DMS79 (cell line): ENCODE measurements at regions not wholly inside any gene's neighbourhood (a gene's known extent, or its start where the extent isn't known, plus 50 kb on each side); places are given as distances from the start of the nearest gene placed in this dataset.

Experiments
- DNase-seq: peaks from one replicate; lab custom pipeline; 2025; lab: John Stamatoyannopoulos, UW

DNA sequence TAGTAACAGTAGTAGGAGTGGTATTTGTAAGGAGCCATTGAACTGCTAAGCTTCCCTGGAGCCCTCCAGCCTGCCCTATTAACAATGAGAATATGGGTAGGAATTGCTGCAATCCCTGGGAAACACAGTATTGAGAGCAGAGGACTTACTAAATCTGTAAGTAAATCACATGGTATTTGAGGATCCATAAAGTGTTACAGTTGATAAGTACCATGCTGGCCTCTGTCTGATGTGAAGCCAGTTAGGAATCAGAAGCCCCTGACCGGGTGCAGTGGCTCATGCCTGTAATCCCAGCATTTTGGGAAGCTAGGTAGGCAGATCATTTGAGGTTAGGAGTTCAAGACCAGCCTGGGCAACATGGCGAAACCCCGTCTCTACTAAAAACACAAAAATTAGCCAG lies 224.6 kb downstream of the C1D start:
- no peak for DNase-seq

DNA sequence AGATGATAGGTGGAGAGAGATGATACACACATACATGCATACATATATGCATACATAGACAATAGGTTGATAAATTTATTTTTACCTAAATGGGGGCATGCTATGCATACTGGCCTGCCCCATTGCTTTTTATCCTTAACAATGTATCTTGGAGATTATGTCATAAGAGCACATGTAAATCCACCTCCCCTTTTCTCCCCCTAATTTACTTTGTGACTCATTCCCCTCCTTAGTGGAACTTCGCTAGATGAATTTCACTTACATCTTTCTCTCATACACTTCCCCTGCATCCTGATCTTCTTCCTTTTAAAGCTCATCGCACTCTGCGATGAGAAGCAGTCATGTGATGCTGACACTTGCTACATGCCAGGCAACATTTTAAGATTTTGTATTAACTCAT lies 223.6 kb downstream of the C1D start:
- DNase-seq, result no peak

DNA sequence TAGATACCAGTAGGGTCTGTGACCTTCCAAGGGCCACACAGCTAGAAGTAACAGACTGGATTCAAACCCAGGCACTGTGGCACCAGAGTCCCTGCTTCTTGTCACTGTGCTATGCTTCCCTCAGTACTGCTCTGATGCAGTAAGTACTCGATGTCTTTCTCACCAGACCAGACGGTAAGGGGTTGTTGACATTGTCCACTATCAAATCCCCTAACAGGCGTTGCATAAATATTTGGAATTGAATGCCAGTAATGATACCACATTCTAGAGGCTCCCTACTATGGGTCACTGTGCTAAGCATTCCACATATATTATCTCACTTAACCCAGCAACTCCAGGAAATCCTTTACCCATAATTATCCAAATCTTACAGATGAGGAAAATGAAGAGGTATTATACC lies 223.1 kb downstream of the C1D start:
- DNase-seq, result no peak

DNA sequence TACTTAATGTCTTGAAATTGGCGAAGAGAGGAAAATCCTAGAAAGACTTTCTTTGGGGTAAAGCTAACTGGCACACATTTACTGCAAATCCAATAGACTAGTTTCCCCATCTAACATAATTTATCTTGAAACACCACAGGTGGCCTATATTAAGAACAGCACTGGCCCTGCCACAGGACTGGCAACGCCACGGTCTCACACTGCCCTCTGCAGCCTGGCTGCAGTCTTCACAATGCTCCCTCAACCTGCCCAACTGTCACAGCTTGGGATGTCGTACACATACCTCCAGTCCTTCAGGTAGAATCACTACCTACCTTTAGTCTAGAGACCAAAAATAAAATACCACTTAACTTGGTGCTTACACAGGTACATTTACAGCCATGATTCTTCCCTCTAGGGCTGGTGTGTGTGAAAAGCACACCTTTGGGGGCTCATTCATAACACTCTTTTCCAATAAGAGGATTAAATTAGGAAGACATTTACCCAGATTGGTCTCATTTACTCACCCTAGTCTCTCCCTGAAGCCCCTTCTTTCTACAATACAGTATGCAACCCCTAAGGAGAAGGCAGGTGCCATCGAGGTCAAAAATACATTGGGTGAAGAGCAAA lies 222.2 kb downstream of the C1D start:
- no peak for DNase-seq

DNA sequence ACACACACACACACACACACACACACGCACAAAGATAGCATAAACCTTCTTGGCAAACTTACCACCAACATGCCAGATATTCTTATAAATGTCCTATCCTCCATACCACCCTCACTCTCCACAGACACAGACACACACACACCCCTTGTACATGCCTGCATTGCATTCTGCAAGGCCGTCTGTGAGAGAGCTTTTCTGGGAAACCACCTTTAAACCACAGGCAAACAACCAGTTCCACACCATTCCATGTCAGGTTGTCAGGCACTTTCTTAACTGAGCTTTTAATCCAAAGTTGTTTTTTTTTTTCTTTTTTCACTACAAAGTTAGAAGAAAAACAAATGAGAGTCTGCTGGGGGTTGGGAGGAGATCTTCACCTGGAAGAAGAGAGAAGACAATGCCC lies 221.1 kb downstream of the C1D start:
- DNase-seq, result no peak

DNA sequence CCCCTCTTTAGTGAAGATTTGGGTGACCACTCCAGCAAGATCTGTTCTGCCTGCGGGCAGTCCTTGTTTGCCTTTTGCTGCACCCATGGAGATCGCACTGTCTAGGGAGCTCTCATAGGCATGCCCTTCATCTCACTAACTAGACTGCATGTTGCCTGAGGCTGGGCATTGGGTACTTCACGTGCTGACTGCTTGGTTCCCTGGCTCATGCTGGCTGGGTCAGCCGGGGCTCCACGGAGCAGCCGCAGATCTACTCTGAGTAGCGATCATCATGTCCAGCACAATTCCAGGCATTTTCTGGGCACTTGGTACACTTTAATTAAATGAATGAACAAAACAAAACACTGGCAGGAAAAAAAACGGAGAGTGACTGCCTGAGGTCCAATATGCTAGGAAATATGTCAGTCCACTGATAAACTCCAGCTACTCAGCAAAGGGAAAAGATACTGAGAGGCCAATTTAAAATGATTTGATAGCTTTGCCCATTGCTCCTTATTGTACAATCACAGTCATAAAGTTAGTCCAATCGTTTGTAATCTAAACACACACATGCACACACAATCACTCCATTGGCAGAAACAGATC lies 220.3 kb downstream of the C1D start:
- DNase-seq, result no peak

DNA sequence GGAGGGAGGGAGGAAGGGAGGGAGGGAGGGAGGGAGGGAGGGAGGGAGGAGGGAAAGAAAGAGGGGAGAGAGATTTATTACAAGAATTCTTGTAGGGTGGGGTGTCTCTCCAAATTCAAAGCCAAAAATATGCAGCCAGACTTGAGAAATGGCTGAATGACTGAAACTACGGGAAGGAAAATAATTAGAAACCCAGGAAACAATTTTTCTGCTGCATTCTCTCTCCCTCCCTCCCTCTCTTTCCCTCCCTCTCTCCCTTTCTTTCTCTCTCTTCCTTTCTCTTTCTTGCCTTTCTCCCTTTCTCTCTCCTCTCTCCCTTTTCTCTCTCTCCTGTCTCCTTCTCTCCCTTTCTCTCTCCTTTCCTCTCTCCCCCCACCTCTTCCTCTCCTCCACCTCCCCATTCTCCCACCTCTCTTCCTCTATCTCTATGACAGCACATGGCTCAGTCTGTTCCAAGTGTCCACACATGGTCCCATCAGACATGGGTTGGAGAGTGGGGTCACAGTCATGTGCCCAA lies 218.7 kb downstream of the C1D start:
- DNase-seq, result no peak

DNA sequence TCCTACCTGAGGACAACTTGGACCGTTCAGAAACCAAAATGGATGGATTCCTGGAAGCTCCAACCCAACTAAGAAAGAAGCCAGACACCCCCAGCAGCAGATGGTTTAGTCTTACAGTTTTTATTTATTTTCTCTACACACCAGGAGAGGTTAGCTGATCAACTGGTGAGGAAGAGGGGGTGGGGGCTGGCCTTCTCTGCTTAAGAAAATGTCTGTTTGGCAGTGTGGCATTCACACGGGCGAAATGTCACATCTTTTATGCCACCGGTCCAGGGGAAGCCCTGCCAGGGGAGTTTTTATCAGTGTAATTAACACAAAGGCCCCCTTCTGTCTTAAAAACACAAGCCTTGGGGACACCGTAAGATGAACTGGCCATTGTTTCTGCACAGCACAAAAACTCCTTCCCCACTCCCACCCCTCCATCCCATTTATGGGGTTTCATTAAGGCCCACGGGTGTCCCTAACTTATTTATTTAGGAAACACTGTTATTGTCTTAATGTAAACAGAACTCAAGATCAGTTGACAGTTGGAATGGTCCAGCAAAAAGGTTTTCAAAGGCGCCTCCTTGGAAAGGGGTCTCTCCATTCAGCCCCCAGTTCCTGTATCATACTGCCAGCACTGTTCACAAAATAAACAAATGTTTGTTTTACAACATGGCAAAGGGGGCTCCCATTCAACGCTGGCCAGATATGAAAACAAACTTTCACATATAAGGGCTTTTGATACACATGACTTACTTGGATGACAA lies 217.0 kb downstream of the C1D start:
- no peak for DNase-seq

DNA sequence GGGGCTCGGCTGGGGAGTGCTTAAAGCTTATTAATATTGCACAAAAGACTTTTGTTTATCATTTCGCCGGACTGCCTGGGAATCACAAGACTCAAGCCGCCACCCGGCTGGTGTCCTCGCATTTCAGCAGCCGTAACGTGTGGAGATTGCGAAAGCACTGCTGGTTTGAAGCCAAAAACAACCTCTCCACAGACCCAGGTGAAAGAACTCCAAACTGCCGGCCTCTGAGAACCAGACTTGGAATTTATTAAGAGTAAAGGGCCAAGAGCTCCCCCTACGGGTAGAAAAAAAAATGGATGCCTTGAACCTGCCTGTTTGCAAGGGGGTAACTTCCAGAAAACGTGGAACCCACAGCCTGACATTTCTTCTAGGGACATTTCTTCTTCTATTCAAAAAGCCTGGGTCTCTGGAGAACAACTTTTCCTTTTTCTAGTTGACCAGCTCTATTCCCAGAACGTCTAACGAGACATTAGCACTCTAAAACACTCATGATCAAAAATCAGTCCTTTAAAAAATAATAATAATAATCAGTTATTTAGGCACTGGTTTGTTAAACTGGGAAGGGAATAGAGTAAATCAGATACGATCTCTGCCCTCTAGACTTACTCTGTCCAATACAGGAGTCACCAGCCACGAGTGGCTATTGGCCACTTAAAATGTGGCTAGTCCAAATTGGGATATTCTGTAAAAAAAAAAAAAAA lies 216.3 kb downstream of the C1D start:
- DNase-seq, result peak; percentile 98

DNA sequence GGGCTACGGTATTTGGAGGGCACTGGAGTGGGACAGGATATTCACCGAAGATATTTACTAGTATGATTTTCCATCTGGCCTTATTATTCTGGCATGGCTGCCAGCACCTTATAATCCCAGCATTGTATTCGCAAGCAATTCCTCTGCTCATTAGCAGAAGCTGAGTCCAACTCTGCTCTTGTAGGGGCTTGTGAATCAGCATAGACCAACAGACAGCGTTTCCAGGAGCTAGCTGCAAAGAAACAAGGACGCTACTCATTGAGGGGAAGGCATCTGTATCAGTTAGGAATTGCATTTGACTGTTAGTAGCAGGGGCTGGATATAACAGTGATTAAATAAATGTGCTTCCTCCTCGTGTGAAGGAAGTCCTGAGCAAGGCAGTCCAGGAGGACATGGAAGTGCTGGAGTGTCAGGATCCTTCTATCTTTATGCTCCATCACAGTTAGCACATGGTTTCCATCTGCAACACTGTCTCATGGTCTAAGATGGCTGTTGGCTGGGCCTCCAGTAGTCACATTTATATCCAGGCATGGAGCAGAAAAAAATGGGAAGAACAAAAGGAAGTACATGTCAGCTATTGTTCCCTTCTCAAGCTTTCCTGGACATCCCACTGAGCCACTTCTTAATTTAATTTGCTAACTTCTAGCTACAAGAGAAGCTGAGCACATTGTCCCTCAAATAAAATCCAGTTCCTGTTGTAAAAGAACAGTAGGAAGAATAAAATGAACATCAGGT lies 214.1 kb downstream of the C1D start:
- DNase-seq, result no peak

DNA sequence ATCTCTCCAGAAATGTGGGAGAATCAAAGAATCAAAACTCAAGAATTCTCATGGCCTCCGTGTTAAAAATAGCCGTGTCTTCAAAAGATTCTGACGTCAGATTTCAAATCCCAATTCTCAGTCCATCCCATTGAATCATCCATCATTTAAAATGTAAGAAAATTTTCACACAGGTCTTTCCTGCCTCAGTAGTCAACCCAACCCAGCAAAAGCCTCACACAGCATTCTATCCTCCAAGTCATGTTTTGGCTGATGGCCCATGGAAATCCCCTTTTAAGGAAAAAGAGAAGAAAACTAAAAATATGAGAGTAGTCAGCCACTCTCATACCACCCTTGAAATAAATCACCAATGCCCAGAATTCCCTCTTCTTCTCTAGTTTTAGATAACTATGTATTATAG lies 211.8 kb downstream of the C1D start:
- no peak for DNase-seq

DNA sequence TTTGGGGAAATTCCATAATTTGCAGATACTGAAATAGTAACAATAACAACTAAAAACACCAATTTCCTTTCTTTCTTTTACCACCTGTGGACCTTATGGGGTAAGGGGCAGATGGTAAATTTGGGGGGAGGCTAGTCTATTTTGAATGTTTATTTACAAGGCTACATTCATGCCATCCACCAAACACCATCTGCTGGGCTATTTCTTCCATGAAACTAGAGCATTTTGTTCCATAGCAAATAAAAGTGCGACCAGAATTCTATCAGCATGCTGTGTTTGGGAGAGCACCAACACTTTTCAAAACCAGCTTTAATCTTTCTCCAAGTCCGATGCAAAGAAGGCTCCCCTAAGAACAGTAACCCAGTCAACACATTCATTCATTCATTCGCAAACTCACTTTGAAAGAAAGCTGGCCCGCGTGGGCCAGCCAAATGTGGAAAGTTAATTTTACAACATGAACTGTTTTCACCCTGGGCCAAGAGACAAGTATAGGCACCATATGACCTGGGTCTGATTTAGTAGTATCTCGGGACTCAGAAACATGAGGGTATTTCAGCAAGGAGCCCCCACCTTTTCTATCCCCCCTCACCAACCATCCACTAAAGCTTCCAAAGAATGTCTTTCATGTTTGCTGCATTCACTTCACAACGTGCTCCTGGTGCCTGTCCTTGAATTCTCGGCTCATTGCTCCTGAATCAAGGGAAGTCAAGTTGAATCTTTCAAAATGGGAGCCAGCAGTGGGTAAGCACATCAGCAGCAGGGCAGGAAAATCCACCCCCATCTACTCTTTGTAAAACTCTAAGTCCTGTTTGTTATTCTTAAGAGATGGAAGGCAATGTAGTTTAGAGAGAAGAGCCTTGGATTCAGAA lies 210.6 kb downstream of the C1D start:
- no peak for DNase-seq

DNA sequence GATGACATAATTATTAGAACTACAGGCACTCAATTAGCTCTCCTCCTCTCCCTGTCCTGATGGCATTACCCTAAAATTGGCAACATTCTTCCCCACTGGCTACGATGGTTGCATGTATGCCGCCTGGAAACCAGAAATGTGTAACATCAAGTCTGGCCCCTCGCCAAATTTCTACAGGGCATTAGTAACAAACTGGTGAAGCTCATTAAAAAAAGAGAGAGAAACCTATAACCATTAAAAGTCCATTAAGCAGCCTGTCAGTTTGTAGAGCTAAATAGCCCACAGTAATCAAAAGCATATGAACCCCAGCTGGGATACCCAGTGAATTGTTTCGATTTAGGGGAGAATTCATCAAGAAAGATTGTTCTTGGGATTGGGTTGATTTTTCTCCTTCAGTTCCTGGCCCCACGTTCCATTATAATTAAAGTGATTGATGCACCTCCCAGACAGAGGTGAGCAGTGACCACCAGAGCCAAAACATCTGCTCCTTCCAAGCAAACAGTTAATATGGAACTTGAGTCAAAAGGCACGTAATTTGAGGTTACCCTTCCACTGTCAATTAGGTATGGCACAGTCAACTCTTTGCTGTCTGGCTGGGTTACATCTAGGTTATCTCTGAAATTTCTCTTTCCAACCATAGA lies 208.6 kb downstream of the C1D start:
- peak; percentile 43 for DNase-seq

DNA sequence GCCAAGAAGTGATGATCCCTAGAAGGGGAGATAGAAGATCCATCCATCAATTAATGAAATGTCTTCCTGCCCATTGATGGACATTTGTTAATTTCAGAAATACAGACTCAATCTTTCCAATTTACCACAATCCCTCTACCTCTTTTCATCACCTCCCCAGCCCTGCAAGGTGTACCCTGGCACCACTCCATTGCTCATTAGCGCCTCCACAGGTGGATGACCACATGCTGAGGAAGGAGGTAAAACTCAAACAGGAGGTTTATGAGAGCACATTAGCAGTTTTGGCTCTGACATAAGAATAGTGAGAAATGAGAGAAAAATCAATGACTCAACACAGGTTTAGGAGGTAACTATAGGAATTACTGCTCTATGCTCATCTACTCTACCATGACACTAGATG lies 208.0 kb downstream of the C1D start:
- no peak for DNase-seq

DNA sequence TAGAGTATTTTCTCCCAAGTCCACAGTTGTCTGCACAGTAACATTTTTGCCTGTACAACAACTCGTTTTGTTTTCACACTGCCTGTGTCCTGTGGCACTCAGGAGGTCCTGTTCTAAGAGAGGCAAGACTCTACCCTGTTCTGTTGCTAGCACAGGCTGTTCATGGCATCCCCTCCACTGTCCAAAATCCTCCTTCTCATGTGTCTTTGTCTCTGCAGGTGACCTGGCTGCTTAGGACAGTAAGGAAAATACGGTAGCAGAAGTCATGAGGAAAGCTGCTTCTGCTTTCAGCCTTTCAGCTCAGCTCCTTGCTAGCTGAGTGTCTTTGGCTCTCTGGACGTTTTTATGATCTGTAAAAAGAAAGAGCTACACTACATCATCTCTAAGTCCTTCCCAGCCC lies 205.9 kb downstream of the C1D start:
- DNase-seq, result no peak

DNA sequence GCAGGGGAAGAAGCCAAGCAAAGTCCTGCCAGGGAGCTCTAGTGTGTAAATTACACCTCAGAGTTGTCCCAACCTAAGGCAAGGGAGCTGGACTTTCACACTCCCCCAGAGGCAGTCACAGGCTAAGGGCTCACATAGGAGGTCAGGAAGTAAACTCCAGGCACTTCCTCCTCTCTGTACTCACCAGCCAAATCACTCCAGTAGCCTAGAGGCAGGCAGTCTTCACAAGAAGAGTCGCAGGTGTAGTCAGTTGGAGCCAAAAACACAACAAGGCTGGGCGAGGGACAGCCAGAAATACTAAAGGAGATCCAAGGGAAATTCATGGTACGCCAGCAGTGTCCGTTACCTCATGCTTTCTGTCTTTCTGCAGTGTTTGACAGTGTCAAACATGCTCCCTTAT lies 205.0 kb downstream of the C1D start:
- no peak for DNase-seq

DNA sequence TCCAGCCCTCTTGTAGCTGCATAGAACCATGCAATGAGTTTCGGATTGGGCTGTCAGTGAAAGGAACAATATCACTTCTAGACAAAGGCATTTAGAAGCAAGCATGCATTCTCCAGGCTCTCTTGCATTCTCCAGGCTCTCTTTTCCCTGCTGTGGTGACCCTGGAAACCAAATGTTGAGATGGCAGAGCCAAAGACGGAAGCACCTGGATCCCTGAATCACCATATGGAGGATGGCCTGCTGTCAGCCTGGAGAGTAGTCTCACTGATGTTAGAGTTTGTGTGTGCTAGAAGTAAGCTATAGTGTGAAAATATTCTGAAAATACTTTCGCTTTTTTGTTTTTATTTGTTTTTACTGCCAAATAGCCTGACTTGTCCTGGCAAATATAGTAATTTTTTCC lies 203.9 kb downstream of the C1D start:
- DNase-seq, result peak; percentile 86

DNA sequence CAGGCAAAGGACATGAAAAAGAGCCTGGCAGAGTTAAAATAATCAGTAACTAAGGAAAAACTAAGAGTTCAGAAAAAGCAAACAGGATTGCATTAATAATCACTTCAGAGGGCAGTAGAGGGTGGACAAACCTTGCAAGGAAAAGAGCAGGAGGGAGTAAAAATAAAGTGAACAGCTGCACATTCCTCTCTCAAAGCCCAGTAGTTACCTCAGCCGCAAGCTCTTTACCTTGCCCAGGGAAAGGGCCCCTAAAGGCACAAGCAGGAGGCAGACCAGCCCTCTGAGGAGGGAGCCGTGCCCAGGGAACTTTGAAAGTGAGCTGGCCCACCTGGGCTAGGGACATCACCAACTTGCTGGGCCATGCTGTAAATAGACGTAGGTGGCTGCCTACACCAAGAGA lies 196.9 kb downstream of the C1D start:
- no peak for DNase-seq

DNA sequence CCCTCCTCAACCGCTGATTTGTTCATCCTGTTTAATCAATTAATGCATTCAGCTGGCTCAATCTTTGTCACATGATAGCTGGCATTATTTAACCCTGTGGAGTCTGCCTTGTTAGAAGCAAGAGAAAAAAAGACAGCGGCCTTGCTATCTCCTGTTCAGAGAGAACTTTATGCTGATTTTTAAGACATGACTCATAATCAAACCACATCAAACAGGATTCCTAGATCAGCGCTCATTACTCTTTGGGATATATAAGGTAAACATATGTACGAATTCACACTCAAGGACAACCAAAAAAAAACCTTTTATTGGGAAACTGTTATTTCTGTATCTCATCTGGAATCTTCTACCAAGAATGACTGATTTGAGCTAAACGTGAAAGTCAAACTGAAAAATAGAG lies 195.1 kb downstream of the C1D start:
- no peak for DNase-seq

DNA sequence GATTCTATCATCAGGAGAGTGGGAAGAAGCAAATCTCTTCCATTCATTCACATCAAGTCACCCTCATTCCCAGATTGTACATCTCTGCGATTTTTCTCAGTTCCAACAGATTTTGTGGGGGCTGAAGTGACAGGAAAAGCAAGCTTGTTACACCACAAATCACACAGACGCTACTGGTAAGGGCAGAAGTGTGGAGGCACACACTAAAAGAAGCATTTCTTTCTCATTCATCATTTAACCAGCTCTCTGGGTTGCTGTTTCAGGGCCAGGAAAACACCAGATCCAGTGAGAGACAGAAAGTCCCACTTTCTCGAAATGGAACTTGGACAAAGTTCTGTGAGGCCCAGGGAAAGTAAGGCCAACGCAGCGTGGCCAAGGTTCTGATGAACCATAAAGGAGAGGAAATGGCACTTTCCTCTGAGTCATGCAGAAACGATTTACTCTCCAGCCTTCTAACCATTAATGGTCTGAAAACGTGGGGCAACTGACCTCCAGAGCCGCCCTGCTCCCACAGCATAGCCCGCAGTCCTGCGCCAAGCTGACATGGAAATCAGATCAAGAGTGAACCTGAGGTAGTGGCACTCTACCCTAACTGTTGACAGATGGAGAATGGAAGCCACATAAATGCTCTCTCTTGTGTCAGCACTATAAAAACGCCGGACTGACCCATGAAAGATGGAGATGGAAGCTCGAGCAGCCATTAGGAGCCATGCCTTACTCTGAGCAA lies 191.0 kb downstream of the C1D start:
- peak; percentile 68 for DNase-seq
